AG10803 (cell line): ENCODE measurements at regions not wholly inside any gene's neighbourhood (a gene's known extent, or its start where the extent isn't known, plus 50 kb on each side); places are given as distances from the start of the nearest gene placed in this dataset.

Experiments used
- DNase-seq: peaks from one replicate; pipeline ENCODE4 v3.0.0; 2010; ENCODE audit warnings: low read depth
- H3K4me3 ChIP-seq: 2 replicates; pipeline ENCODE4 v1.5.1; 2011; ENCODE audit warnings: mild to moderate bottlenecking, low read length, control low read depth
- CTCF ChIP-seq: conservative IDR thresholded peaks from 2 replicates; pipeline ENCODE4 v1.5.1; 2011; ENCODE audit warnings: mild to moderate bottlenecking, low read length, control low read depth, inconsistent platforms

DNA sequence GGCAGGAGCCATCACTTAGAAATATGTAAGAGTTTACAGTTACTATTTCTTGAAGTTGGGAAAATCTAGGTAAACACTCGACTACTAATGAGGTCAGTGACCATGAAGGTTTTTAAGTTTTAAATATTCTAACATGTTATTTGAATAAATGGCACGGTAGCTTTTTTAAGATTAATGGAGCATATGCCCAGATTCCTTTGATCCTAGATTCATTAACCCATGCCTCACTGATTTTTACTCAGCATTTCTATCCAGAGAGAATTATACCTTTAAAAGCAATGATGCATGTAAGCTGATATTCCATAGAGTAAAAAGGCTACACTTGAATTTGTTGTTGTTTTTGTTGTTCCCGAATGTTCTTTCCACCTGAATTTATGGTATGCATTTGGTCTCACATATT lies 541.4 kb downstream of the DACH1 start:
- TF ChIP-seq CTCF, result no peak
- H3K4me3 ChIP-seq, result no peak overlapping the region
- DNase-seq, result no peak

GRCh38 chr13:71323266-71323665 lies 543.7 kb downstream of the DACH1 start:
- DNase-seq, result no peak
- no peak for TF ChIP-seq CTCF
- H3K4me3 ChIP-seq, result no peak overlapping the region

DNA sequence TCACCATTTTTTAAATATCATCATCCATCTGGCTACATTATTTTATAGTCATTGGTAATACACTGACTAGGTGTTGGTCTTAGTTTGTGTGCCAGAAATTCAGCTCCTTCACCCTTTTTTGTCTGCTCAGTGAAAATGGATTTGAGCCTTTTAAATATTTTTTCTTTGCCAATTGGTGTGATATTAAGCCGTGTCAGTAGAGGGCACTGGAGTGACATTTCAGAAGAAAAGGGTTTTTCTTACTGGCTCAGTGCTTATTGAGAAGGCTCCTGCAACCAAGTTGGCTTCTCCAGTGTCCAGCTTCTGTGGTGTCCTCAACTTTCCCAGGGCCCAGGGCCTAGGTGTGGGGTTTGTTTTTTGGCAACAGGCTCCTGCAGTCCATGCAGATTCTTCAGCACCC lies 546.6 kb downstream of the DACH1 start:
- DNase-seq, result no peak
- TF ChIP-seq CTCF, result no peak
- H3K4me3 ChIP-seq, result no peak overlapping the region

- no peak for TF ChIP-seq CTCF
- no peak overlapping the region for H3K4me3 ChIP-seq
- DNase-seq, result no peak
Measured at GRCh38 chr13:71316792-71317363, 550.1 kb downstream of the DACH1 start.

- no peak overlapping the region for H3K4me3 ChIP-seq
- no peak for TF ChIP-seq CTCF
- no peak for DNase-seq
Measured at GRCh38 chr13:71312923-71313322, 554.1 kb downstream of the DACH1 start.

DNA sequence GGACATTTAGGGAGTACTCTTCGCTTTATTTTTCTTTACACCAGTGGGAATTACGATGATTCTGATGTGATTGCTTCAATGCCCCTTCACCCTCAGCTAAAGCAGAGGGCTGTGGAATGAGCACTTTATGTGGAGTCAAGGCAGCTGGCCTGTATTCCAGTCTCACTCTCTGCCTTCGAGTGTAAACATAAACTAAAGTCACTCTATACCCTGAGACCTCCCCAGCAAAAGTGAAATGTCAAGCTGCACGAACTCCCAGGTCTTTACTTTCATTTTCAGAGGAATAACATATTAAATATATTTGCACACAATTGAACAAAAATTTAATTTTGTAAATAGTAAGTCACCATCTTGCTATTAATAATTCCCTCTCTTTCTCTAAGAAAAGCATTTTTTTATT lies 557.1 kb downstream of the DACH1 start:
- no peak for TF ChIP-seq CTCF
- H3K4me3 ChIP-seq, result no peak overlapping the region

GRCh38 chr13:71306821-71307220 lies 560.2 kb downstream of the DACH1 start:
- no peak overlapping the region for H3K4me3 ChIP-seq
- no peak for TF ChIP-seq CTCF
- no peak for DNase-seq

More for the DNA sequence above, 557.1 kb downstream of the DACH1 start:
- no peak for DNase-seq
